AG04450 (cell line): ENCODE measurements at regions not wholly inside any gene's neighbourhood (a gene's known extent, or its start where the extent isn't known, plus 50 kb on each side); places are given as distances from the start of the nearest gene placed in this dataset.
"Not testable (repeated sequence)": the region's sequence is repeated elsewhere in the genome, so short reads cannot be mapped to it uniquely, and the experiment has no call there.

Experiments used
- CTCF ChIA-PET: fragments of 300-600, 350-600 bp; formaldehyde crosslinking; extraction: SDS; loops from one replicate; lab custom pipeline; 2022; ENCODE audit warnings: antibody characterized with exemption, inconsistent platforms; lab: Charles Lee
- POLR2A ChIA-PET: fragments of 350-600 bp; formaldehyde crosslinking; extraction: SDS; loops from one replicate; lab custom pipeline; 2021; ENCODE audit warnings: antibody characterized with exemption, inconsistent platforms; lab: Yijun Ruan, JAX
- DNase-seq: peaks from one replicate; pipeline ENCODE4 v3.0.0-alpha.2; 2011; ENCODE audit warnings: low read depth, low spot score
- H3K27ac ChIP-seq: one replicate; pipeline ENCODE4 v1.5.1; 2012; ENCODE audit warnings: low read depth, low read length, control low read depth
- H3K27me3 ChIP-seq: one replicate; pipeline ENCODE4 v1.6.0; 2012; ENCODE audit warnings: low read length; ENCODE audit not compliant: control insufficient read depth, insufficient read depth
- H3K4me3 ChIP-seq: 2 replicates; pipeline ENCODE4 v1.5.1; 2011; ENCODE audit warnings: mild to moderate bottlenecking, low read depth, low read length, control low read depth
- H3K9me3 ChIP-seq: 2 replicates; pipeline ENCODE4 v1.5.1; 2012; ENCODE audit warnings: low read length; ENCODE audit not compliant: control insufficient read depth, insufficient read depth
- CTCF ChIP-seq: IDR thresholded peaks from 2 replicates; pipeline ENCODE4 v1.5.1; 2011; ENCODE audit warnings: low read depth, low read length, control low read depth, inconsistent platforms

- ChIA-PET CTCF (no interaction called here), POLR2A (no interaction called here)
- H3K9me3 ChIP-seq, result no peaks in the 10 kb centered on the region
- H3K4me3 ChIP-seq, result no peak overlapping the region
- H3K27ac ChIP-seq, result no peak overlapping the region
- DNase-seq, result no peak
- peaks cover 2% of the 10 kb centered on the region for H3K27me3 ChIP-seq
- TF ChIP-seq CTCF, result no peak
Measured at GRCh38 chr21:32083197-32083596, 195.7 kb downstream of the MIS18A start.

GRCh38 chr21:32082466-32082865, 196.4 kb downstream of the MIS18A start:
- POLR2A ChIA-PET, result no interaction called here
- TF ChIP-seq CTCF, result no peak
- DNase-seq, result no peak
- H3K9me3 ChIP-seq, result no peaks in the 10 kb centered on the region
- CTCF ChIA-PET, result no interaction called here
- peaks cover 2% of the 10 kb centered on the region for H3K27me3 ChIP-seq
- no peak overlapping the region for H3K27ac ChIP-seq
- no peak overlapping the region for H3K4me3 ChIP-seq

- DNase-seq, result no peak
Measured at GRCh38 chr21:32073593-32073992, 200.8 kb downstream of the HUNK start.

GRCh38 chr21:32073190-32073589, 200.4 kb downstream of the HUNK start:
- Histone ChIP-seq H3K9me3 (peaks cover 6% of the 10 kb centered on the region; the same call in 1 of the 2 replicates), H3K4me3 (no peak overlapping the region), H3K27ac (no peak overlapping the region), H3K27me3 (no peaks in the 10 kb centered on the region)
- ChIA-PET POLR2A (no interaction called here), CTCF (no interaction called here)
- TF ChIP-seq CTCF, result no peak
- no peak for DNase-seq

More at GRCh38 chr21:32073593-32073992, 200.8 kb downstream of the HUNK start:
- ChIA-PET CTCF (no interaction called here), POLR2A (no interaction called here)
- TF ChIP-seq CTCF, result no peak
- H3K27ac ChIP-seq, result no peak overlapping the region
- H3K9me3 ChIP-seq, result peaks cover 6% of the 10 kb centered on the region; the same call in 1 of the 2 replicates
- H3K4me3 ChIP-seq, result no peak overlapping the region
- no peaks in the 10 kb centered on the region for H3K27me3 ChIP-seq

- H3K27me3 ChIP-seq, H3K9me3 ChIP-seq, H3K4me3 ChIP-seq, POLR2A ChIA-PET, H3K27ac ChIP-seq, CTCF ChIA-PET, DNase-seq: not testable (repeated sequence)
Measured at GRCh38 chr21:32071620-32072019, 198.8 kb downstream of the HUNK start.
